Liver (tissue), 3 donors: ENCODE measurements at regions not wholly inside any gene's neighbourhood (a gene's known extent, or its start where the extent isn't known, plus 50 kb on each side); places are given as distances from the start of the nearest gene placed in this dataset.

Experiments used
- CTCF ChIP-seq: fragments of 150-350 bp; IDR thresholded peaks from 2 replicates; pipeline ENCODE4 v1.5.1; 2017; ENCODE audit warnings: improper control_type of control experiment, low read depth, low read length; ENCODE audit not compliant: missing input control
- EGR1 ChIP-seq, 2 donors: IDR thresholded peaks; 2 replicates each; pipeline ENCODE4 v1.6.1; 2016 to 2018; ENCODE audit warnings: antibody characterized with exemption in 2 of 2, low read depth in 2 of 2
- FOXA1 ChIP-seq: IDR thresholded peaks from 2 replicates; pipeline ENCODE4 v1.6.1; 2016; ENCODE audit warnings: antibody characterized with exemption
- HNF4G ChIP-seq: IDR thresholded peaks from 2 replicates; pipeline ENCODE4 v1.6.1; 2016; ENCODE audit warnings: antibody characterized with exemption
- JUND ChIP-seq, 2 donors: IDR thresholded peaks; 2 replicates each; pipeline ENCODE4 v1.6.1; 2016; ENCODE audit warnings: antibody characterized with exemption in 2 of 2
- MAX ChIP-seq: IDR thresholded peaks from 2 replicates; pipeline ENCODE4 v1.6.1; 2016; ENCODE audit warnings: antibody characterized with exemption
- NR2F2 ChIP-seq: IDR thresholded peaks from 2 replicates; pipeline ENCODE4 v1.6.1; 2016; ENCODE audit warnings: antibody characterized with exemption
- RAD21 ChIP-seq, 2 donors: IDR thresholded peaks; 2 replicates each; pipeline ENCODE4 v1.6.1; 2016; ENCODE audit warnings: antibody characterized with exemption in 2 of 2, mild to moderate bottlenecking in 2 of 2
- SP1 ChIP-seq: IDR thresholded peaks from 2 replicates; pipeline ENCODE4 v1.6.1; 2018; ENCODE audit warnings: antibody characterized with exemption, mild to moderate bottlenecking
- TAF1 ChIP-seq: conservative IDR thresholded peaks from 2 replicates; pipeline ENCODE4 v1.6.1; 2016; ENCODE audit warnings: antibody characterized with exemption, mild to moderate bottlenecking
- YY1 ChIP-seq: IDR thresholded peaks from 2 replicates; pipeline ENCODE4 v1.6.1; 2016; ENCODE audit warnings: antibody characterized with exemption, mild to moderate bottlenecking
- ZBTB33 ChIP-seq: IDR thresholded peaks from 2 replicates; pipeline ENCODE4 v1.6.1; 2016; ENCODE audit warnings: antibody characterized with exemption
- donor health status: healthy.
- donor health status: healthy.

- TF ChIP-seq EGR1 (IDR thresholded peaks at IDR 0.05; ENCODE audit: low read depth in 2 of 2): no peak
- no peak for TF ChIP-seq CTCF
- no peak for TF ChIP-seq TAF1
- TF ChIP-seq MAX: no peak
- no peak for TF ChIP-seq FOXA1
- TF ChIP-seq YY1: no peak
- no peak for TF ChIP-seq SP1
- TF ChIP-seq JUND (IDR thresholded peaks at IDR 0.05): no peak
- no peak for TF ChIP-seq RAD21 (IDR thresholded peaks at IDR 0.05)
- TF ChIP-seq ZBTB33: no peak
- TF ChIP-seq HNF4G: no peak
- no peak for TF ChIP-seq NR2F2
These were observed 62.5 kb upstream of the BACH1 start for GRCh38 chr21:29236201-29236600.
